Mesothelial cell of epicardium (in vitro differentiated cells): ENCODE measurements at regions not wholly inside any gene's neighbourhood (a gene's known extent, or its start where the extent isn't known, plus 50 kb on each side); places are given as distances from the start of the nearest gene placed in this dataset.

Experiments used
- DNase-seq, 2 experiments: peaks; one replicate each; pipeline ENCODE4 v3.0.0; 2021; ENCODE audit warnings: low spot score in 2 of 2; ENCODE audit not compliant: unreplicated experiment in 2 of 2
- H3K27ac Mint-ChIP-seq: 2 replicates; pipeline ENCODE4 v1.8.0; 2021; ENCODE audit warnings: mixed read lengths
- H3K27me3 Mint-ChIP-seq: 2 replicates; pipeline ENCODE4 v1.8.0; 2021; ENCODE audit warnings: low read depth, mixed read lengths
- H3K36me3 Mint-ChIP-seq: 2 replicates; pipeline ENCODE4 v1.8.0; 2021; ENCODE audit warnings: mixed read lengths
- H3K4me1 Mint-ChIP-seq: 2 replicates; pipeline ENCODE4 v1.8.0; 2021; ENCODE audit warnings: mixed read lengths
- H3K4me3 Mint-ChIP-seq: 2 replicates; pipeline ENCODE4 v1.8.0; 2021; ENCODE audit warnings: mild to moderate bottlenecking, moderate library complexity, mixed read lengths
- H3K9me3 Mint-ChIP-seq: 2 replicates; pipeline ENCODE4 v1.8.0; 2021; ENCODE audit warnings: mixed read lengths
- CTCF ChIP-seq: fragments of 200-600 bp; sonication (generic); IDR thresholded peaks from one replicate; pipeline ENCODE4 v1.5.0; 2021; ENCODE audit warnings: antibody characterized with exemption; ENCODE audit not compliant: unreplicated experiment

- no peaks in the 10 kb centered on the region for H3K36me3 Mint-ChIP-seq
- H3K27me3 Mint-ChIP-seq: peaks cover 44% of the 10 kb centered on the region
- no peak for TF ChIP-seq CTCF
- H3K9me3 Mint-ChIP-seq: no peaks in the 10 kb centered on the region
- peak in 1 of 2 experiments; percentile 41 for DNase-seq
- peaks cover 19% of the 10 kb centered on the region for H3K4me1 Mint-ChIP-seq
- peak overlapping the region; percentile 6 for H3K4me3 Mint-ChIP-seq
- no peak overlapping the region for H3K27ac Mint-ChIP-seq
Measured at GRCh38 chr9:26723486-26723885, 169.1 kb downstream of the CAAP1 start.

GRCh38 chr9:26722755-26723154 is 169.8 kb downstream of the CAAP1 start:
- peaks cover 19% of the 10 kb centered on the region for H3K4me1 Mint-ChIP-seq
- H3K27me3 Mint-ChIP-seq: peaks cover 44% of the 10 kb centered on the region
- no peak overlapping the region for H3K27ac Mint-ChIP-seq
- no peak overlapping the region for H3K4me3 Mint-ChIP-seq
- TF ChIP-seq CTCF: no peak
- no peaks in the 10 kb centered on the region for H3K9me3 Mint-ChIP-seq
- DNase-seq: no peak
- no peaks in the 10 kb centered on the region for H3K36me3 Mint-ChIP-seq

GRCh38 chr9:26710008-26710407 is 182.6 kb downstream of the CAAP1 start:
- Mint-ChIP-seq H3K27ac (no peak overlapping the region), H3K9me3 (no peaks in the 10 kb centered on the region), H3K27me3 (peaks cover 37% of the 10 kb centered on the region), H3K4me3 (no peak overlapping the region), H3K36me3 (no peaks in the 10 kb centered on the region), H3K4me1 (no peaks in the 10 kb centered on the region)
- TF ChIP-seq CTCF: no peak
- no peak for DNase-seq

GRCh38 chr9:26706223-26706622 is 186.4 kb downstream of the CAAP1 start:
- Mint-ChIP-seq H3K4me1 (no peaks in the 10 kb centered on the region), H3K36me3 (no peaks in the 10 kb centered on the region), H3K4me3 (no peak overlapping the region), H3K9me3 (no peaks in the 10 kb centered on the region), H3K27me3 (peaks cover 30% of the 10 kb centered on the region), H3K27ac (no peak overlapping the region)
- no peak for TF ChIP-seq CTCF
- DNase-seq: no peak

GRCh38 chr9:26695298-26695622 is 197.3 kb downstream of the CAAP1 start:
- Mint-ChIP-seq H3K27ac (no peak overlapping the region), H3K4me3 (no peak overlapping the region), H3K9me3 (peaks cover 31% of the 10 kb centered on the region), H3K27me3 (peaks cover 3% of the 10 kb centered on the region), H3K4me1 (no peaks in the 10 kb centered on the region), H3K36me3 (no peaks in the 10 kb centered on the region)
- TF ChIP-seq CTCF: no peak
- no peak for DNase-seq
